Keratinocyte (primary cell): ENCODE measurements at regions not wholly inside any gene's neighbourhood (a gene's known extent, or its start where the extent isn't known, plus 50 kb on each side); places are given as distances from the start of the nearest gene placed in this dataset.
"Not testable (repeated sequence)": the region's sequence is repeated elsewhere in the genome, so short reads cannot be mapped to it uniquely, and the experiment has no call there.

Source experiments
- DNase-seq: peaks from one replicate; pipeline ENCODE4 v3.0.0-alpha.2; 2011; ENCODE audit warnings: low read depth, missing footprints, low spot score
- FAIRE-seq: peaks from 2 replicates; lab custom pipeline; 2011; peaks lifted over from hg19 to GRCh38; lab: Jason Lieb, UNC
- H2AFZ ChIP-seq: 2 replicates; pipeline ENCODE4 v1.6.0; 2012; ENCODE audit warnings: low read length, control low read depth, inconsistent platforms; ENCODE audit not compliant: control insufficient read depth
- H3K27ac ChIP-seq: 2 replicates; pipeline ENCODE4 v1.5.1; 2011; ENCODE audit warnings: low read length; ENCODE audit not compliant: control insufficient read depth, insufficient read depth
- H3K27me3 ChIP-seq: 3 replicates; pipeline ENCODE4 v1.6.0; 2011; ENCODE audit warnings: low read length; ENCODE audit not compliant: control insufficient read depth, insufficient read depth; ENCODE audit errors: extremely low read depth
- H3K36me3 ChIP-seq, 2 experiments: 2 replicates in 1 of 2; 3 replicates in 1 of 2; pipeline ENCODE4 v1.5.1; 2011; ENCODE audit warnings: low read length in 2 of 2, mild to moderate bottlenecking in 1 of 2; ENCODE audit not compliant: control insufficient read depth in 2 of 2, insufficient read depth in 2 of 2; ENCODE audit errors: extremely low read depth in 1 of 2
- H3K4me1 ChIP-seq: 3 replicates; pipeline ENCODE4 v1.5.1; 2011; ENCODE audit warnings: low read length; ENCODE audit not compliant: control insufficient read depth, insufficient read depth; ENCODE audit errors: extremely low read depth
- H3K4me2 ChIP-seq: 3 replicates; pipeline ENCODE4 v1.6.0; 2011; ENCODE audit warnings: low read depth, low read length; ENCODE audit not compliant: control insufficient read depth, insufficient read depth; ENCODE audit errors: extremely low read depth
- H3K4me3 ChIP-seq, 3 experiments: fragments of 200-600 bp in 1 of 3; sonication (generic) in 1 of 3; 2 replicates in 2 of 3; 3 replicates in 1 of 3; pipeline ENCODE4 v1.5.1; 2011 to 2016; ENCODE audit warnings: low read length in 3 of 3, mild to moderate bottlenecking in 3 of 3, control low read depth in 2 of 3, inconsistent platforms in 1 of 3, low read depth in 1 of 3, mixed read lengths in 1 of 3, mixed run types in 1 of 3, moderate library complexity in 1 of 3; ENCODE audit not compliant: control insufficient read depth in 2 of 3, insufficient read depth in 2 of 3; ENCODE audit errors: extremely low read depth in 1 of 3
- H3K79me2 ChIP-seq: 2 replicates; pipeline ENCODE4 v1.6.0; 2012; ENCODE audit warnings: low read length; ENCODE audit not compliant: control insufficient read depth, insufficient read depth
- H3K9ac ChIP-seq: 3 replicates; pipeline ENCODE4 v1.6.0; 2011; ENCODE audit warnings: low read length; ENCODE audit not compliant: control insufficient read depth, insufficient read depth; ENCODE audit errors: extremely low read depth
- H3K9me1 ChIP-seq: 3 replicates; pipeline ENCODE4 v1.6.0; 2011; ENCODE audit warnings: low read length; ENCODE audit not compliant: control insufficient read depth, insufficient read depth; ENCODE audit errors: extremely low read depth
- H3K9me3 ChIP-seq: 2 replicates; pipeline ENCODE4 v1.5.1; 2012; ENCODE audit warnings: low read depth, low read length; ENCODE audit not compliant: control insufficient read depth
- H4K20me1 ChIP-seq: 3 replicates; pipeline ENCODE4 v1.6.0; 2011; ENCODE audit warnings: low read length; ENCODE audit not compliant: control insufficient read depth, insufficient read depth; ENCODE audit errors: extremely low read depth
- dilution Hi-C: fragments of 300-500 bp; cut with MboI; formaldehyde crosslinking; loops from one replicate; pipeline ENCODE4 v1.7.0; 2020; ENCODE audit warnings: low sequenced_read_pairs; ENCODE audit not compliant: extremely low pct_ligation_motif_present

DNA sequence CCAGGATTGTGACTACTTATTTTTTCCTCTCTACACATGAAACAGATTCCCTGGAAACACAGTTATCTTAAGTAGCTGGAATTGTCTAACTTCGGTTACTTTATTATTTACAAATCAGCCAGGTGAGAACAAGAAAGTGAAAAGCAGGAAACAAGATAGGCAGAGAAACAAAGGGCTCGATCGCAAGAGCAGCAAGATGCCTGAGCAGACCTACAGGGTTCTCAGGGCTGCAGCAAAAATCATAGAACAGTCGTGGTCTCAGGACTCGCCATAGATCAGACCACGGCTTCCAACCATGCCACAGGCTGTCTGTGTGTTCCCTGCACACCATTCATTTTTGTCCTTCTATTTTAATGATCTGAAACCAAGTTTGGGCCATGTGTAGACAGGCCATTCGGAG, 186.2 kb upstream of the NOTCH2NLA start:
- H3K79me2 ChIP-seq, H2AFZ ChIP-seq, H3K4me2 ChIP-seq, H3K9ac ChIP-seq, H3K9me1 ChIP-seq, FAIRE-seq, H3K27ac ChIP-seq, H3K36me3 ChIP-seq, dilution Hi-C loops, H3K4me3 ChIP-seq, H4K20me1 ChIP-seq, H3K9me3 ChIP-seq, H3K4me1 ChIP-seq, H3K27me3 ChIP-seq, DNase-seq: not testable (repeated sequence)

DNA sequence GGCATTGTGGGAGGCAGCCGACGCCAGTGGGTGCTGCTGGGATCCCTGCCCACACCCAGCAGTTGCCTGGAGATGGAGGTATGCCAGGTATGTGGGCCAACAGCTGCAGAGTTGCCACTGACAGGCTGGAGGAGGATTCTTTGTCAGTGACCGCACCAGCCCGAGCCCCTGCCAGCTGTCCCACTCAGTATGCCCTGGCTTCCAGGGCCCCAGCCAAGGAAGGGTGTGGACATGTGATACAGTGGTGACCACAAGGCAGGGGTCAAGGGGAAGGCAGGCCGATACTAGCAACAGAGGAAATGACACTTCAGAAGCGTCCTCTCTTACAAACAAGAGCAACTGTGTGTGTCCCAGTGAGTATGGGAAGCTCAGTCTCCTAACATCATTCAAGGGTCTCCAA, 185.1 kb upstream of the NOTCH2NLA start:
- H3K4me3 ChIP-seq, H4K20me1 ChIP-seq, FAIRE-seq, DNase-seq, H3K79me2 ChIP-seq, H3K27ac ChIP-seq, H3K36me3 ChIP-seq, H3K9me1 ChIP-seq, H3K4me1 ChIP-seq, H3K9ac ChIP-seq, H3K27me3 ChIP-seq, H3K4me2 ChIP-seq, dilution Hi-C loops, H3K9me3 ChIP-seq, H2AFZ ChIP-seq: not testable (repeated sequence)

DNA sequence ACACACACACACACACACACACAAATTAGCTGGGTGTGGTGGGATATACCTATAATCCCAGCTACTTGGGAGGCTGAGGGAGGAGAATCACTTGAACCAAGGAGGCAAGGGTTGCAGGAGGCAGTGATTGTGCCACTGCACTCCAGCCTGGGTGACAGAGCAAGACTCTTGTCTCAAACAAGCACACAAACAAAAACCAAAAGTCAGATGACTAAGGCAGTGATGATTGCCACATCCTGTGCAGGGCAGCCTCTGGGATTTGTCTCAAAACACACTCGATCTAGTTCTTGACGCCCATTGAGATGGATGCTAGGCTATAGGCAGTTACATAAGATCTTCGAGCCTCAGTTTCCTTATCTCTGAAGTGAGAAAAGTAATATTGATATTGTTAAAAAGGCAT, 183.1 kb upstream of the NOTCH2NLA start:
- H2AFZ ChIP-seq, H3K9me1 ChIP-seq, DNase-seq, dilution Hi-C loops, H3K79me2 ChIP-seq, H3K27ac ChIP-seq, FAIRE-seq, H3K4me3 ChIP-seq, H3K27me3 ChIP-seq, H3K9me3 ChIP-seq, H3K9ac ChIP-seq, H3K36me3 ChIP-seq, H3K4me1 ChIP-seq, H4K20me1 ChIP-seq, H3K4me2 ChIP-seq: not testable (repeated sequence)

DNA sequence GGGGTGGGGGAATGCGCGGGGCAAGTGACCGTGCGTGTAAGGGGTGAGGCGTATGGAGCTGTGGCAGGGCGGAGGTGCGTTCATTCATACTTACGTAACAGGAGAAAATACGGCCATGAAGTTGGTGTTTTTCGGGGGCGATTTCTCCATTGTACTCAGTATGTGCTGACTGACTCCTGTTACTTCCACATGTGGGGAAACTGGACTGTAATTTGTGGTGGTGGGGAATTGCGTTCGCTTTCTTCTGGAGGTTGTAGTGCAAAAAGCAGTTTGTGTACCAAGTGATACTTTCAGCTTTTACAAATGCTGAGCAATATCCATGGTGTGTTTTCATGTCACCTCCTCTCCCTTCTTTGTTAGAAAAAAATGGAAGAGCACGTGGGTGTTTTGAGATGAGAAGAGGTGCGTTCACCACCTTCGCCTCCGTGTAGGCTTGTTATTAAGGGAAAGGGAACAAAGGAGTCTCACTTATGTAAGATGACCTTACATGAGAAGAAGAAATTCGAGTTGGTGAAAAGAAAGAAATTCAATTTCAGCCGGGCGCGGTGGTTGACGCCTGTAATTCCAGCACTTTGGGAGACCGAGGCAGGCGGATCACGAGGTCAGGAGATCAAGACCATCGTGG, 181.1 kb upstream of the NOTCH2NLA start:
- H3K4me1 ChIP-seq, FAIRE-seq, H2AFZ ChIP-seq, H3K27me3 ChIP-seq, H3K79me2 ChIP-seq, dilution Hi-C loops, H3K9me1 ChIP-seq, H4K20me1 ChIP-seq, H3K36me3 ChIP-seq, H3K9me3 ChIP-seq, H3K4me3 ChIP-seq: not testable (repeated sequence)
- Histone ChIP-seq H3K9ac (peak overlapping the region; percentile 15), H3K27ac (peak overlapping the region; percentile 36), H3K4me2 (peak overlapping the region; percentile 32)
- peak; percentile 79 for DNase-seq

DNA sequence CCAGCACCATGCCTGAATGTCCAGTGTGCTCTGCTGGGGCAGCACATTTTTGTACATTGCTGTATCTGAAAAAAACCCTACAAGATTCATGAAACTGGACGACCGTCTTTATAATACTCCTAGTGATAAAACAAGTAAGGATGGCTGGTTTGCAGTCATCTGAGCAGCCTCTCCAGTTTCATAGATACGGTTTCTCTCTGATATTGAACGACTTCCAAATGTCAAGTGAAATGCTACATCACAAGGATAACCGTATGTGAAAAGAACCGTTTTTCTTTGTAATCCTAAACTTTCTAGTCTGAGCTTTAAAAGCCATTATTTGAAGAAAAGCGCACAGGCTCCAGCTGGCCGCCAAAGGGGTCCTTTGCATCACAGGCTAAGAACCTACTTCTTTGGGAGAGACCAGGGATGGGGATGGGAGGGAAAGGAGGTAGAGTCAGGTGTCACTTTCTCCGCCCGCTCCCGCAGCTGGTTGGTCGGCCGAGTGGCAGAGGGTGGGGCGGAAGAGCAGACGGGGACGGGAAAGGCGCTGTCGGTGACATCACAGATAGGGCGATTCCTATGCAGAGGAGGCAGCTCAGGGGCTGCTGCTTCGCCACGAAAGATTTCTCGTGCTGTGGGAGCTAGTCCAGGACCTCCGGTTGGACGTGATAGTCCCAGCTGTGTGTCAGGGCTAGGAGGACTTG, 180.4 kb upstream of the NOTCH2NLA start:
- H3K79me2 ChIP-seq, H2AFZ ChIP-seq, H3K9me3 ChIP-seq, dilution Hi-C loops, H3K4me3 ChIP-seq, H3K36me3 ChIP-seq, H4K20me1 ChIP-seq, H3K4me1 ChIP-seq, FAIRE-seq, H3K27me3 ChIP-seq, H3K9me1 ChIP-seq, DNase-seq: not testable (repeated sequence)
- peak overlapping the region; percentile 36 for H3K27ac ChIP-seq
- H3K9ac ChIP-seq = peak overlapping the region; percentile 15
- H3K4me2 ChIP-seq = peak overlapping the region; percentile 22
